Hepatocyte (in vitro differentiated cells): ENCODE measurements at regions not wholly inside any gene's neighbourhood (a gene's known extent, or its start where the extent isn't known, plus 50 kb on each side); places are given as distances from the start of the nearest gene placed in this dataset.

Source experiments
- CTCF ChIP-seq: fragments of 200-600 bp; sonication (generic); IDR thresholded peaks from 2 replicates; pipeline ENCODE4 v1.5.1; 2016; ENCODE audit warnings: antibody characterized with exemption, mild to moderate bottlenecking; ENCODE audit not compliant: poor library complexity
- EZH2 ChIP-seq: fragments of 200-600 bp; sonication (generic); IDR thresholded peaks from 2 replicates; pipeline ENCODE4 v1.6.1; 2016; ENCODE audit warnings: antibody characterized with exemption, mild to moderate bottlenecking, borderline replicate concordance
- EZH2phosphoT487 ChIP-seq: fragments of 200-600 bp; sonication (generic); IDR thresholded peaks from one replicate; pipeline ENCODE4 v1.6.1; 2018; ENCODE audit warnings: antibody characterized with exemption, mild to moderate bottlenecking, low read depth, moderate library complexity; ENCODE audit not compliant: unreplicated experiment, severe bottlenecking

GRCh38 chr1:115192200-115192767, 103.0 kb upstream of the TSPAN2 start:
- TF ChIP-seq EZH2phosphoT487 (no peak), CTCF (no peak), EZH2 (no peak)
